HG03342 (cell line): ENCODE measurements at regions not wholly inside any gene's neighbourhood (a gene's known extent, or its start where the extent isn't known, plus 50 kb on each side); places are given as distances from the start of the nearest gene placed in this dataset.
"Not testable (repeated sequence)": the region's sequence is repeated elsewhere in the genome, so short reads cannot be mapped to it uniquely, and the experiment has no call there.

Experiments
- ATAC-seq: cut with Tn5 transposase; IDR thresholded peaks from one replicate; pipeline ENCODE4 v1.9.1; 2021; ENCODE audit warnings: mild to moderate bottlenecking, moderate library complexity; ENCODE audit not compliant: unreplicated experiment

GRCh38 chr11:116667318-116667717 lies 105.5 kb downstream of the BUD13 start:
- ATAC-seq = not testable (repeated sequence)

GRCh38 chr11:116666673-116667249 lies 106.0 kb downstream of the BUD13 start:
- not testable (repeated sequence) for ATAC-seq

- ATAC-seq = no peak
Measured at GRCh38 chr11:116665523-116665922, 107.3 kb downstream of the BUD13 start.

GRCh38 chr11:116661056-116661455 lies 111.7 kb downstream of the BUD13 start:
- ATAC-seq = no peak

- ATAC-seq = no peak
Measured at GRCh38 chr11:116660011-116660410, 112.8 kb downstream of the BUD13 start.

- no peak for ATAC-seq
Measured at GRCh38 chr11:116658876-116659535, 113.8 kb downstream of the BUD13 start.

- ATAC-seq = no peak
Measured at GRCh38 chr11:116657842-116658825, 114.7 kb downstream of the BUD13 start.

- no peak for ATAC-seq
Measured at GRCh38 chr11:116656011-116656410, 116.8 kb downstream of the BUD13 start.

- ATAC-seq = no peak
Measured at GRCh38 chr11:116654526-116654925, 118.3 kb downstream of the BUD13 start.

GRCh38 chr11:116653206-116653605 lies 119.6 kb downstream of the BUD13 start:
- ATAC-seq = no peak

- ATAC-seq = no peak
Measured at GRCh38 chr11:116651737-116652237, 121.0 kb downstream of the BUD13 start.

- ATAC-seq = no peak
Measured at GRCh38 chr11:116651098-116651736, 121.6 kb downstream of the BUD13 start.

GRCh38 chr11:116650052-116650451 lies 122.7 kb downstream of the BUD13 start:
- no peak for ATAC-seq

GRCh38 chr11:116649268-116649667 lies 123.5 kb downstream of the BUD13 start:
- ATAC-seq = no peak

- no peak for ATAC-seq
Measured at GRCh38 chr11:116648247-116649174, 124.3 kb downstream of the BUD13 start.

GRCh38 chr11:116647305-116648080 lies 125.3 kb downstream of the BUD13 start:
- ATAC-seq = no peak

- ATAC-seq = no peak
Measured at GRCh38 chr11:116646191-116646590, 126.6 kb downstream of the BUD13 start.

GRCh38 chr11:116644941-116645305 lies 127.9 kb downstream of the BUD13 start:
- no peak for ATAC-seq
